CD4-positive, alpha-beta T cell treated with Interleukin-12 subunit alpha and Interleukin-12 subunit beta, for 1 hour (primary cell): ENCODE measurements at regions not wholly inside any gene's neighbourhood (a gene's known extent, or its start where the extent isn't known, plus 50 kb on each side); places are given as distances from the start of the nearest gene placed in this dataset.

Experiments used
- DNase-seq: peaks from one replicate; pipeline ENCODE4 v3.0.0-alpha.2; 2020

GRCh38 chr7:31398815-31399214 is 58.3 kb upstream of the NEUROD6 start:
- DNase-seq, result no peak

- no peak for DNase-seq
Observed at GRCh38 chr7:31407178-31407676, 66.7 kb upstream of the NEUROD6 start.

GRCh38 chr7:31408140-31408729 is 67.7 kb upstream of the NEUROD6 start:
- no peak for DNase-seq

GRCh38 chr7:31410265-31410664 is 69.7 kb upstream of the NEUROD6 start:
- no peak for DNase-seq

- no peak for DNase-seq
Observed at GRCh38 chr7:31411416-31411815, 70.9 kb upstream of the NEUROD6 start.

- no peak for DNase-seq
Observed at GRCh38 chr7:31413766-31414165, 73.2 kb upstream of the NEUROD6 start.

GRCh38 chr7:31416381-31416870 is 75.9 kb upstream of the NEUROD6 start:
- DNase-seq, result no peak

GRCh38 chr7:31418928-31419327 is 78.4 kb upstream of the NEUROD6 start:
- no peak for DNase-seq

- DNase-seq, result no peak
Observed at GRCh38 chr7:31419505-31420055, 79.1 kb upstream of the NEUROD6 start.

GRCh38 chr7:31420948-31421347 is 80.4 kb upstream of the NEUROD6 start:
- DNase-seq, result no peak

GRCh38 chr7:31421607-31422006 is 81.1 kb upstream of the NEUROD6 start:
- DNase-seq, result no peak

- DNase-seq, result no peak
Observed at GRCh38 chr7:31423994-31424393, 83.5 kb upstream of the NEUROD6 start.

- no peak for DNase-seq
Observed at GRCh38 chr7:31432176-31432575, 81.7 kb upstream of the ITPRID1 start.

- DNase-seq, result no peak
Observed at GRCh38 chr7:31432836-31433340, 81.0 kb upstream of the ITPRID1 start.

GRCh38 chr7:31437250-31437865 is 76.5 kb upstream of the ITPRID1 start:
- DNase-seq, result no peak

GRCh38 chr7:31439165-31439564 is 74.7 kb upstream of the ITPRID1 start:
- no peak for DNase-seq

GRCh38 chr7:31440511-31440910 is 73.4 kb upstream of the ITPRID1 start:
- no peak for DNase-seq

GRCh38 chr7:31442626-31443025 is 71.3 kb upstream of the ITPRID1 start:
- DNase-seq, result no peak

- peak; percentile 7 for DNase-seq
Observed at GRCh38 chr7:31443457-31443856, 70.4 kb upstream of the ITPRID1 start.

GRCh38 chr7:31444196-31444595 is 69.7 kb upstream of the ITPRID1 start:
- no peak for DNase-seq

- DNase-seq, result no peak
Observed at GRCh38 chr7:31445686-31446355, 68.1 kb upstream of the ITPRID1 start.

GRCh38 chr7:31448649-31449048 is 65.2 kb upstream of the ITPRID1 start:
- no peak for DNase-seq

GRCh38 chr7:31455844-31456243 is 58.0 kb upstream of the ITPRID1 start:
- DNase-seq, result no peak
